Lung microvascular endothelial cell (primary cell): ENCODE measurements at regions not wholly inside any gene's neighbourhood (a gene's known extent, or its start where the extent isn't known, plus 50 kb on each side); places are given as distances from the start of the nearest gene placed in this dataset.
"Not testable (repeated sequence)": the region's sequence is repeated elsewhere in the genome, so short reads cannot be mapped to it uniquely, and the experiment has no call there.

Source experiments
- DNase-seq, 2 donors: peaks; one replicate each; pipeline versions ENCODE4 v3.0.0 to v3.0.0-alpha.2; 2010; ENCODE audit warnings: low read depth in 2 of 2

DNA sequence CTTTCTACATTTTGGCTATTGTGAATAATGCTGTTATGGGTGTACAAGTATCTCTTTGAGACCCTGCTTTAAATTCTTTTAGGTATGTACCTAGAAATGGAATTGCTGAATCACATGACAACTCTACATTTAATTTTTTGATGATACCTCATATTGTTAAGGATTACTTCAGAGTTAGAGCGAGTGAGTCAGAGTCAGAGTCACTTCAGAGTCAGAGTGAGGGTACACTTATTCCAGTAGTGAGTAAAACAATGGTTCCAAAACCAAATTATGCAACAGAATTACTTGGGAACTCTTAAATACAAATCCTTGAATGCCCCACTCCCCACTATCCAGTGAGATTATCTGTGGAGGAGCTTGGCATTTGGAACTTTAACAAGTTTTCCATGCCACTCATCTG is 50.3 kb upstream of the SNRK start:
- DNase-seq: peak in 1 of 2 donors; percentile 42

DNA sequence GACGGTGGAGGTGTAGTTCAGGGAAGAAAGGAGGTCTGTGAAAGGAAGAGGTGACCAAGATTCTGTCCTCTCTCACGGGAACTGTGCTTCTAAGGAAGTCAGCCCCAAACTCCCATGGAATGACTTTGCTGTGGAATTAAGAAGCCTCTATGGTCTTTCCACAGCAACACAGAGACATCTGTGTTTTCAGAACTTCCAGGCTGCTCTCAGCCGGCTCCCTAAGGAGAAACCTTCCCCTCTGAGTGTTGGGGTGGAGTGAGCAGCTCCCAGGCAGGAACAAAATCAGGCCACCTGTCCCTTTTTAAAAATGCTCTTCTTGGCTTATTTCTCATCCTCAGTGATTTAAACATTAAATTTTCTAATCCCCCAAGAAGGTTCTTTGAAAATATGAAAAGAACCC is 53.3 kb upstream of the SNRK start:
- DNase-seq: no peak

DNA sequence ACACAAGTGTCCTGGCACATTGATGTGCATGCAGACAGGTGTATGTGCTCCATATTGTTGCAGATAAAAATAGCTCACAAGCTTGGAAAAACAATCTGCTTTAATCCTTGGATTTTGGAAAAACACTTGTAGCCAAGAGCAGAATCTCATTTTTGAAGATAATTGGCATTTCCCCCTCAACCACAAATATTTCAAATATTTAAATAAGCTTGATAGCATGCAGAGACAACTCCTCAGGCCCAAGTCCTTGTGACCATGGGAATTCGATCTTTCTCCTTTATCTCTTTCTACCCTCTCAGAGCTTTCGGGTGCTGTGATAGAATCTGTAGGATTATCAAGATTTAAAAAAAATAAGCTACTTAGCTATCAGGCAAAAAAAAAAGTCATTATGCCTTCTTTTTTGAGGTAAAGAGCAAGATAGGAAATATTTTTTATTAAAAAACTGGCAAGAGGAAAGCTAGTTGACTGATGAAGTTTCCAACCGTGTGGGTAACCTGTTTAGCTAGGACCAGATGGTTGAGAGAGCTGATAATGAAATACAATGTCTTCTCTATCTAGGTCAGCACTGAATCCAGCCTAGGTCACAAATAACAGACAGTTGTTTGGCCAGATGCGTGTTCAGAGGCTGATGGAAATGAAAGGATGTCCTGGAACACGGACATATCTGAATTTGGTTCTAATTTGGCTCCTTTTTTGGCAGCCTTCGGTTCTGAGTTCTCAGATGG is 54.9 kb upstream of the SNRK start:
- DNase-seq: no peak

DNA sequence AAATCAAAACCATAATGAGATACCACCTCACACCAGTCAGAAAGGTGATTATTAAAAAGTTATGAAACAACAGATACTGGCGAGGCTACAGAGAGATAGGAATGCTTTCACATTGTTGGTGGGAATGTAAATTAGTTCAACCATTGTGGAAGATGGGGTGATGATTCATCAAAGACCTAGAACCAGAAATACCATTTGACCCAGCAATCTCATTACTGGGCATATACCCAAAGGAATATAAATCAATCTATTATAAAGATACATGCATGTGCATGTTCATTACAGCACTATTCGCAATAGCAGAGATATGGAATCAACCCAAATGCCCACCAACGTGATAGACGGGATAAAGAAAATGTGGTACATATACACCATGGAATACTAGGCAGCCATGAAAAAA is 56.5 kb upstream of the SNRK start:
- DNase-seq: not testable (repeated sequence)

DNA sequence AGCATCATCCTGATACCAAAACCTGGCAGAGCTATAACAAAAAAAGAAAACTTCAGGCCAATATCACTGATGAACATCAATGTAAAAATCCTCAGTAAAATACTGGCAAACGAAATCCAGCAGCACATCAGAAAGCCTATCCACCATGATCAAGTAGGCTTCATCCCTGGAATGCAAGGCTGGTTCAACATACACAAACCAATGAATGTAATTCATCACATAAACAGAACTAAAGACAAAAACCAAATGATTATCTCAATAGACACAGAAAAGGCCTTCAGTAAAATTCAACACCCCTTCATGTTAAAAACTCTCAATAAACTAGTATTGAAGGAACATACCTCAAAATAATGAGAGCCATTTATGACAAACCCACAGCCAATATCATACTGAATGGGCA is 58.7 kb upstream of the SNRK start:
- not testable (repeated sequence) for DNase-seq

DNA sequence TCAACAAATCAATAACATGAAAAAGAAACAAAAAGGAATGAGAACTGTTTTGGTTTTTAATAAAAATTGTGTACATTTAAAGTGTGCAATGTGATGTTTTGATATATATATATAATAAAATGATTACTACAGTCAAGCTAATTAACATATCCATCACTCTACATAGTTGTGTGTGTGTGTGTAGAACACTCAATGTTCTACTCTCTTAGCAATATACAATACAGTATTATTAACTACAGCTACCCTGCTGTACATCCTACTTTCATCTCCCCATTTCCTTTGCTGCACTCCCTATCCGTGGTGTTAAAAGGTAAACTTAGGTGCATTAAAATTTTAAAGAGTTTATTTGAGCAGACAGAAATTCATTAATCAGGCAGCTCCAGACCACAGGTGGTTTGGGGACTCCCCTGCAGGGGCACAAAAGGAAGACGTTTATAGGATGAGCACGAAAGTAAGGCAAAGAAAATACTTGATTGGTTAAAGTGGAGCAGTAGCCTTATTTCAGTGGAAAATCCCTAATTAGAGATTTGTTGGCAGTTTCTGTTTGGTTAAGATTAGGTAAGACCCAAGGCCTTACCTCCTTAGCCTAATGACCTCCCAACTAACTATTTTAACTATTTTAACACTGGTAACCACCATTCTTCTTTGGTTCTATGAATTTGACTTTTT is 61.8 kb upstream of the SNRK start:
- no peak for DNase-seq

DNA sequence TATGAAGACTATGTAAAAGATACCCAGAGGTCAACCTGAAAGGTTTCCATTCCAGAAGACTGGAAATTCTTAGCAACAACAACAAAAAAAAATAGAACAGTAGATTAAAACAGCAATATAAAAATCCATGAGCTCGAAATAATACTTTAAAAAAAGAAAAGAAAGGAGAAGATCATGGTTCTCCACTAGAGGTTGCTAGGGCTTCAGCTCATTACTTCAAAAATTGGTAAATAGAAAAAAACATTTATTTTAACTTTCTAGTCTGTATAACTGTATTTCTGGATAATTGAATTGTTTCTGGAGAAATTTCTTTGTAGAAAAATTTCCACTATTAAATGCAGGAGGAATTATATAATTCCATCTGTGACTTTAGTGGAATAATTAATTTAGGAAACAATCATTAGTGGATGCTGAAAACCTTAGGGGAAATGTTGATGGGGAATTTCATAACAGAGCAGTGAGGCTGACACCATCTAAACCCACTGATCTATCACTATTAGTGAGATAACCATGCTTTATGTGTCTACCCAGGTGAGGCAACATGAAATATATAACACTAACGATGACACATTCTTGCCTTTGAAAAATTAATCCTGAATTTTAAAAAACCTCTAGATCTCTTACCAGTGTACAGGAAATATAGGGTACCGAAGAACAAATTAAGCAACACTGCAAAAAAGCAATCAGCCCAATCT is 62.5 kb upstream of the SNRK start:
- DNase-seq: peak; percentile 55 to 69

DNA sequence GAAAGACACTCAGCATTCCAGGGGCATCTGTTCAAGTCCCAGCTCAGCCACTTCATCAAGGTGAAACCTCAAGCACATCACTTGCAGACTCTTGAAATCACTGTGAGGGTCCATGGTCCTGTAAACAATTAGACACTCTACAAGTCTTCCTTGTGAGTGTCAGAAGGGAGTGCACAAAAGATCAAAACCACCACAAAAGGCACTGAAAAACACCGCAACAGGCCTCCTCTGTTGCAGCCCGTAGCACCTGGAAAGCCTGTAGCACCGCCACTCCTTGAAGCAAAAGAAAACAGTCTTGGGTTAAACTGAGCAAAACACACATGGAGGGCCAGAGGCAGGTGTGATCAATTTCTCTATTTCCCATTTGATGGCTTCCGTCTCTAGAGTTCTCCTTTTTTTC is 63.8 kb upstream of the SNRK start:
- DNase-seq: no peak

DNA sequence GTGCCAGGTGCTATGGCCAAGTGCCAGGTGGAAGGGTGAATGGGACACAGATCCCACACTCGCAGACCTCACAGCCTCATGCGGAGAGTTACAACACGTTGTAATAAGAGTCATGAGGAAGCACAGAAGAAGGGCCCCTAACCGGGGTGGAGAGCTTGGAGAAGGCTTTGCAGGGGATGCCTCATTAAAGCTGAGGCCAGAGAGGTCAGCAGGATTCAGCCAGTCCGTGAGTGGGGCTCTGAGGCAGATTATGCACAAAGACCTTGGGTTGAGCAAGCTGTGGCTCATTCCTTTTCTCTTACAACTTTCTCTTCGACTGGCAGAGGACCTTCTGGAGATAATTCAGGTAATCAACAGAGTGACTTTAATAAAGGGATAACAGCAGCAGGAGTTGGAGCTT is 65.3 kb upstream of the SNRK start:
- no peak for DNase-seq

DNA sequence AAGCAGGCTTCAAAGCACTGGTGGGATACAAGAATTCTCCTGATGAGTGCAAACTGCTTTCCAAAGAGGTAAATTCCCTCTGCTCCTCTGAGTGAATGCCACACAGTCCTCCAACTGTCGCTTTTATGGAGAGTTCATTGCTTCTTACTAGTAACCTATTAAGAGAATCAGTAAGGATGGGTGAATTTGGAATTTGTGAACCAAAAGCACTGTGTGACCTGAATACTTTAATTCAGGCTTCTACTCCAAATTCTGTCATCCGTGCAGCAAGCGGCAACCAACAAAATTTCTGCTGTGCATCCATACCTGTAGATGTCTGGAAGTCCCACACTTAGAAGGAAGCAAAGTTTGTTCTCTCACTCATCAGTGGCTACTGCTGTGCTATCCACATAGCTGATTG is 66.7 kb upstream of the SNRK start:
- DNase-seq: no peak

DNA sequence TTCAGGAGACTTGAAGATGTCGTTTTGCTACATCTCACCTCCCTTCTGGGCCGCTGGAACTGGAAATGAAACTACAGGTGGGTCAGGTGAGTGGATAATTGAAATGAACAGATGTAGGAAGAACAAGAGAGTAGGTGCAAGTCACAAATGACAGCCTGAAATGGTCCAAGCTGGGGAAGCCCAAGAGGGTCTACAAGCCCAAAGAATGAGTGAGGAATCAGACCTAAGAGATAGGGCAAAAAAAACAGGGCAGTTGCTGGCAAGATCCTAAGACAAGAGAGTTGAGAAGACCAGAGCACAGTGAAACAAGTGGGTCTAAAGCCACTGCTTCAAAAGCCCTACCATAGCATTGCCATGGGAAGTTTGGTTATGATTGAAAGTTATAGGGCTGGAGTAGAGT is 67.4 kb upstream of the SNRK start:
- no peak for DNase-seq

DNA sequence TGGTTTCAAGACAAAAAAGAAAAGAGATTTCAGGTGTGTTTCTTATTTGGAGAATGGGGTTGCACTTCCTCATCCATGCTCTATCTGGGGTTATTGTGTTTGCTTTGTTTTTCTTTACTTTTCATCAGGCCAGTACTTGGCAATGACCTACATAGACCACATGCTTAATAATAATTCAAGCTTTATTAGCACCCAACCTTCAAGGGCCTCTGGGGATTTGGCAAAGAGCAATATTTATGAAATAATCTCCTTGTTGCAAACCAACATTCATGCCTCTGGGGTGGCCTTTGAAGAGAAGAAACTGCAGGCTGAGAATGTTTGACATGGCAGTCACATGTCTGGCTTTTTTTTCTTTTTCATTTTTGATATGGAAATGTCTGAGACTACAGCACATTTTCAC is 68.2 kb upstream of the SNRK start:
- DNase-seq: no peak

DNA sequence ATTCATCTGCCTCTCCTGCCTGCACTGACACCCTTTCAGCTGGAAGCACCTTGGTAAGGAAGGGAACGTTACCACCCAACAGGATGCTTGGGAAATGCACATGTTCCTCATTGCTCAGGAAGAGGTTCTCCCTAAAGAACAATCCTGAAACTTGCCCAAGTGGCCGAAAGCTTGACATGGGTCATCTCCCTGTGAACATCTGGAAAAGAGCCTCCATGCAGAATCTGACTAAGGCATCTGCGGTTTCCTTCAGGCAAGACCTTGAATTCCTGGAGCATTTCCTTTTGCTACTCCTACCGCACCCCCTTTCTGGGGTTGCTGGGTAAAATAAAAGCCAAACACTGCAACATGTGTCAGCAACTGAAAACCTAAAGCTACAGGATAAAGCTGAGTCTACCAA is 68.7 kb upstream of the SNRK start:
- DNase-seq: peak in 1 of 2 donors; percentile 93

DNA sequence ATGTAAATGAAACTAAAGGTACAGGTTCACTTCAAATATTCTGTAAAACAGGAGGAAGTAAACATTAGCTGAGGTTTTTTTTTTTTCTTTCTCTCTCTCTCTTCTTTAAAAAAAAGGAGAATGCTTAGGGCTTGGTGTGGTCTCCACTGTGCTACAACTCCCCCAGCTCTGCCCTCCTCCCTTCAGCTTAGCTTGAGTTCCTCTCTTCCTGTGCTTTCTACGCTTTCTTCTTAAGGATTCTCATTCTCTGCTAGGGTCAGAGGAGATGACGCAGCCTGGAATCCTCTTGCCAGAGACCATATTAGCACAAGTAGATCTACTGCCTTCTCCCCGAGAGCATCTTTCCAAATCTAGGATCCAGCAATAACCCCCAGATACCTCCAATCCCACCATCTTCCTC is 69.1 kb upstream of the SNRK start:
- DNase-seq: peak in 1 of 2 donors; percentile 59

DNA sequence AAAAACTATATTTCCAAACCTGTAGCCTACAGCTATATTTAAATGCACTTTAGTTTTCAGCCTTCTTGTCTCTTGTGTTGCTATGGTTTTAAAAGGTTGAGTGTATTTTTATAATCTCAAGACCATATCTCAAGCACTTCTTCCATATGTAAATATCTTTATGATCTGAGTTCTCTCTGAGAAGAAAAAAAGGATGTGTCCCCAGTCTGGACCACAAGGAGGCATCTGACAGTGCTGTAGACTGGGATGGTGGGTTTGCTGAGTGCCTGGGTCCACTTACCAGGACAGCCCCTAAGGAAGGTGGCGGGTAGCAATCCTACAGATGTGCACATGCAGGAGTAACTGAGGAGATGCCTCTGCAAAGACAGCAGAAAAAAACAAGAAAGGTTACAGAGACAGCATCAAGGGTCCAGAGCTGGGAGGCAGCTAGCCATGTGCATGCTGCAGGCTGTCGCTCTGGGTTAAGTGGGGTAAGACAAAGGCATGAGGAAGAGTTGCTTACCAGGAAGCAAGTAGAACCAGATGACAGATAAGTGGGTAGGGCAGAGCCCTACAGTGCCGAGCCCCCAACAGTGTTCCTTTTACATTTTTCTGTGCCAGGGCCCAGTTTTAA is 70.6 kb upstream of the SNRK start:
- no peak for DNase-seq

DNA sequence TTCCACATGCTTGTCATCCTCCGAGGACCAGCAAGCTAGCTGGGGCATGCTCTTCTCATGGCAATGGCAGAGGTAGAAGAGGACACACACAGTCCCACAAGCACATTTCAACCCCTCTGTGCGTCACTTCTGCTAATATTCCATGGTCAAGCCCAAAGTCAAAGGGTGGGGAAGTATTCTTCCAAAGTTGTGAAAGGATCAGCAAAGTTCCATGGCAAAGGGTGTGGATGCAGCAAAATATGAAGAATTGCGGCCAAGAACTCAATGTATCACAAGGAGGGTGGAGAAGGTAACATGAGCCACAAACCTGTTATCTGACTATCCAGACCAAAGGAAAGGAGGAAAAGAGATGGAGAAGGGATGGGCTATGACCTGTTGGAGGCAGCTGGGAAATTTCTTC is 71.2 kb upstream of the SNRK start:
- DNase-seq: no peak

DNA sequence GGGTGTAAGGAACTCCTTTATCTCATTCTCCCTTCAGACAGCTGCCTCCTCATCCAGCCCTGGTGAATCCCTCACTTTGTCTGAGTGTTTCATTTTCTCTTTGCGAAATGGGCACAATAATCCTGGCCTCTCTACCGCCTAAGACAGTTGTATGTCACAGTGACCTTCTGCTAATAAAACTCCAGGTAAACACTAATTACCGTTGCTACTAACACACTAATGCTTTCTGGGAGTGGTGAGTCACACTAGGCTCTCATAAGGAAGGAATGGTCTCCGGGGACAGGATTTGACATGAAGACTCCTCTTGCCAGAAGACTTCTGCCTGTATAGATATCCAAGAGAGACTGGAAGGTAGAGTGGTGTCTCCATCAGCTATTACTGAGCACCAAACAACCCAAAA is 71.7 kb upstream of the SNRK start:
- DNase-seq: peak in 1 of 2 donors; percentile 56

DNA sequence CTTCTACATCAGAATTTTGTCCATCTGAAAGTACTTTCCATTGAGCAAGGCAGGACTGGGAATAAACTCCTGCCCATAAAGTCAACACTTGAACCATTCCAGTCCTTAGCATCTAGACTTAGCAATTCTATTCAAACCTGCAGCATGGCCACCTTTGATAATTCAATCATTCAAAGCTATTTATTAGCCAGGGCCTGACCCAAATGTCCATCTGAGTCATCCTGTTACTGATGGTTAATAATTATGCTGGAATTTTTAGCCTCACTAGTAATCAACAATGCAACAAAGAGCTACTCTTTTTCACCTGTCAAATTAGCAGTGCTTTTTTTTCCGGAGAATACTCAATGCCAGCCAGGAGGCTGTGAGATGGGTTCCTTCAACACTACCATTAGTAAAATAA is 72.7 kb upstream of the SNRK start:
- no peak for DNase-seq

DNA sequence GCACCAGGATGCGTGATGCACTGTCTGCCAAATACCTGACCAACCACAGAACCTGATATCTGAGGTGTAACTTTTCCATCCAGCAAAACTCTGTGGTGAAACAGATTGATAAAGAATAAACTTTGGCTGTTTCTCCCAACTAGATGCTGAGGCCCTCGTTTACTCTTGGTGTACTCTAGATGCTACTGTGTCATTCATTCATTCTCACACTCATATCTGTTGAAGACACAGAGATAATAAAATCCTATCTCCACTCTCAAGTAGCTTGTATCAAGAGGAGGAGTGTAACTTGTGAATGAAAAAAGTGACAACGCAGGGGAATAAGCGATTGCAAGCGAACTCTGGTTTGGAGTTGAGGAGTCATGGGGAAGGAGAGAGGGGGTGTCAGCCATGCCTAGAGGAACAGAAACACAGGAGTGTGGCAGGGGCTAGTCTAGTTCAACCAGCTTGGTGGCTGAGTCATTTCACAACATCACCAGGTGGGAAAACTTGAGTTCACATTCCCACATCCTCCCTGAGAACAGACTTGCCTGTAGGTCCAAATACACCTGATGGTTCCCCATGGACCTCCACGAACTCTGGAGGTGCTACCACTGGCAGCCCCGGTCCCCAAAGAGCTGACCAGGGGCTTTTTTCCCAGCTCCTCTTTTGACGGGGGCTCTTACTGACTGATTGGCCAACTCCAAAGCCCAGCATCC is 73.3 kb upstream of the SNRK start:
- DNase-seq: no peak

DNA sequence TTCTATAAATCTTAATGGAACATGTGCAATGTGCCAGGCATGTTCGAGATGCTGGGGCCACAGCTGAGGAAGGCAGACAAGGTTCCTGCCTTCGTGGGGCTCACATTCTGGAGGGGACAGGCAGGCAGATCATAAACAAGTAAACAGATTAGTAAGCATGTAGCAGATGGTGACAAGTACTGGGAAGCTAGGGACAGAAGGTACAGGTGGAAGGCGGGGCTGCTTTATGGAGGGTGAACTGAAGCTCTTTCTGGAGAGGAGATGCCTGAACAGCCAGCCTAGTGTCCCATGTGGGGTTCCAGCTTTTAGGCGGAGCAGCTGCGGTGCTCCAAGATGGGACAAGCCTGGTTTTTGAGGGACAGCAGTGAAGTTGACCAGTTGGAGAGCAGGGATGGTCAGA is 74.7 kb upstream of the SNRK start:
- no peak for DNase-seq

DNA sequence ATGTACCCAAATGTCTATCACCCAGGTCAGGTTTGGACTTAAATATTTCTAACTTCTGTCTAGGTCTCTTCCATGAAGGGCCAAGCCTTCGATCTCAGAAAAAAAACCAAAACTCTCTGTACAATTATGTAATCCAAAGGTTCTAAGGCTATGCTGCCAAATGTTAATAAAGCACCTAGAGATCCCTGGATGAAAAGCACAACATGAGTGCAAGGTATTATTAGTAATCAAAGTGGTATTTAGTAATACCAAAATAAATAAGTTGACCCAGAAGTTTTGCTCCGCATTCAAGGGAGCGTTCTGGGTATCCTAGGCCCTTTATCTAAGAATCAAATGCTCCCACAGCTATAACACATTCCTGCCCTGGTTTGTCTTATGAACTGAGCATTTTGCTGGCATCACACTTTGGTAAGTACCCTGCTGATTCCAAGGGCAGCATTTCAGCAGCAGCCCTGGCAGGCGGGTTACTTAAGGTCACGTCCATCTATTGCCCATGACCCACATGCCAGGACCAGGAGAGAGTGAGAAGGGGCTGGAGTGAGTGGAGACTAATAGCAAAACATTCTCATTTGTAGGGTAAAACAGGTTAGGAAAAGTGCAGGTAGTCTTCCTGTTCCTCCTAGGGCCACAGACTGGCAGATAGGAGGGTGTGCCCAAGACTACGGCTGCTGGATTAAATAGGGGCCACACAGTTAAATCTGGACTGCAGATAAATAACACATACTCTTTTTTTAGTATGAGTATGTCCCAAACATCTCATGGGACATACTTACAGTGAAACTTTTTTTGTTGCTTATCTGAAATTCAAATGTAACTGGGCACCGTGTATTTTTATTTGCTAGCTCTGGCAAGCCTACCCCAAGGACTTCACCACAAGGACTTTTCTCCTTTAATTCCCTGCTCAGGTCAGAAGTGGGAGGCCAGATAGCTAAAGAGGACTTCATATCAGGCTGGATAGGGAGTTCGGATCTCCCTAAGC is 76.0 kb upstream of the SNRK start:
- DNase-seq: no peak
